GM04503 (cell line): ENCODE measurements at regions not wholly inside any gene's neighbourhood (a gene's known extent, or its start where the extent isn't known, plus 50 kb on each side); places are given as distances from the start of the nearest gene placed in this dataset.

ENCODE experiments used
- DNase-seq: peaks from one replicate; pipeline ENCODE4 v3.0.0-alpha.2; 2012; ENCODE audit warnings: low read depth

DNA sequence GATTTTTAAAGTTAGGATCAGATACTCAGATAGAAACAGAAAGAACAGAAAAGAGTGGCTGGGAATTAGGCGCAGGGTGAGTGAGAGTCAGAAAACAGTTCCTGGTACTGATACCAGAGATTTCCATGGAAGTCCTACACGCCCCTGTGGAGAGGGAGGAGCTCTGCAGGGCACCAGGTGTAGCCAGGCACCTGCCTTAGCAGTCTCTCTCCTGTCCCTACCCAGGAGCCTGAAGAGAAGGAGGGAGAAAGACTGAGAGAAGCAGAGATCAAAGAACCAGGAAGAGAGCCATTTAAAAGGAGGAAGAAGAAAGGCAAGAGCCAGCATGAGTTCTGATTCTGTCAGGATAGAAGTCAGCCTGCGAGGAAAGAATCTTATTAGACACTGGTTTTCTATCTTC lies 65.0 kb downstream of the CBLN1 start:
- no peak for DNase-seq

DNA sequence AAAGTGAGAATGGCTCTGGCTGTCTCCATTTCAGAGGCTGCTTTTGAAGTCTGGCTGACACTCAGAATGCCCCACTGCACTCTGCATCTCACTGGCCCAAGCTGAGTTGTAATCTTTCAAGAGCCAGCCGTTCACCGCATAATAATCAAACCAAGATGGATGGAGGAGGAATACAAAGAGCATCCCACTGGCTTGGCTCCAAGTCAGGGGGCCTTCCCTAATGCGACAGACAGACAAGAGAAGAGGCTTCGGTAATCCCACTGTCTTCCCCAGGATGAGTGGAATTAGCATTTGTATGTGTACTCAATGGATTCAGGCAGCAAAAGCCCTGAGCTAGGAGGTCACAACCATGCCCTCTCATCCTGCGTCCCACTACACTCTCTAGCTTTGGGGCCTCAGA lies 68.0 kb downstream of the CBLN1 start:
- DNase-seq, result no peak

DNA sequence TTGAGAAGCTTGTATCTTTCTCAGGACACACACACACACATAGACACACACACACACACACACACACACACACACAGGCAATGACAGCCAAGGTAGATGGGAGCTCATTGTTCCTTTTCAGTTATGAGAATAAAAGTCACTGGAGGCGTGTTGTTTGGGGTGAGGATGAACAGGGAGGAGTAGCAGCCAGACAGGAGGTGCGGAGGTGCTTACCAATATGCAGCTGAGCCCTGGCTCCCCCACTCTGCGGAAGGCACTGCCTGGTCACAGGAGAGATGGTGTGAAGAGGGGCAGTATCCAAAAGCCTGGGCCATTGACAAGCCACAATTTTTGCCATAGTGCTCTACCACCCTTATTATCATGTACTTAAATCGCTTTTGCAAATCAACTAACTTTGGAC lies 77.4 kb downstream of the CBLN1 start:
- no peak for DNase-seq

DNA sequence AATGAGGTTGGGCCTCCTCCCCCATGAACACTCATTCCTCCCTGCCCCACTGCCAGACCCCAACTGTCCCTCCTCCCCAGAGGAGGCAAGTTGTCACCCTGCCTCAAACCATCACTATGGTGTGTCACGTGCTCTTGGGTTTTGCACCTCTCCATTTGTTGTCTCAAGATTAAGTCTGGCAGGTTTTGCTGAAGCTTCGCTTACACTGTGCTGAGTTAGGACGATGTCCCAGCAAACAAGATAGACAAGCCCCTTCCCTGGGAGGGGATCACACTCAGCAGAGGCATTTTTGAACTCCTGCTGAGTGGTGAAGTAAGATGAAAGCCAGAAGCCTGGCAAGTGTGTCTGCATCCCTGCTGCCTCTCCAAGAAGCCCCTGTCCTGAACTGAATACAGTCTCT lies 78.3 kb downstream of the CBLN1 start:
- DNase-seq, result no peak

DNA sequence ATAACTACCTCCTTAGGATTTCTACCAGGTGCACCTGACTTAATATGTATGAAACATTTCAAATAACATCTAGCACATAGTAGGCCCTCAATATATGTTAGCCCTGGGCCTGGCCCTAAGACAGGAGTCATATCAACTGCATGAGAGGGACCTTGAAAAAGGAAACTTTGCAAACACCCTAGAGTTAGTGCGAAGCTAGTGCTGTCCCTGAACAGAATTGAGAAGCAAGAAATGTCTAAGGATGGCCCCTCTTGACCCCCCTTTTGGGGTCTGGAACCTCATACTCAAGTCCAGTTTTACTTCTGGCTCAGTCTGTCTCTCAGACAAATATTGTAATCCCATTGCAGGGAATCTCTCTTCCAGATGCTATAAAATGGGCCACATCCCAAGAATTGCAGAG lies 80.5 kb downstream of the CBLN1 start:
- DNase-seq, result no peak

DNA sequence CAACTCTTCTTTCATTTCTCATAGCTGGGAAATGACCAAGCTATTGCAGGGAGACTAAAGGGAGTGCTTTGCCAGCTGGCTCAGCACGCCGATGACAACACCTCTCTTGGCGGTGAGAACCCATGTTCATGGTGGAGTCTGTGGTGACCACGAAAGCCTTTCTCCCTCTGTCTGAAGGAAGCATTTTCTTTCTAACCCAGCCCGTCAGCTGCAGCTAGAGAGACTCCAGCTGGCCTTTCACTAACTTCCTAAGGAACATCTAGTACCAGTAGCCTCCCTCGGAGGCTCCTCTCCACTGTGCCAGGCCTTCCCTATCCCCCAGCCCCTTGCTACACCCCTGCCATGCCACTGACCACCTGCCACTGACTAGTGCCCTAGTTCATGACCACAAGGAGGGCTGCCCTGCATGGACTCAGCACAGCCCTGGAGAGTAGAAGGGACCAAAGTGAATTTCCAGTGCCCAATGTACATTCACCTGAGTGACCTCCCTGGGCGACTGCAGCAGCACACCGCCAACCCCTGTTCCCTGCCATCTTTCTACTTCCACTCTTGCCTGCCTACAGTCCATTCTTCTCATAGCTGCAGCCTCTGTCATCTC lies 81.3 kb downstream of the CBLN1 start:
- DNase-seq, result no peak

DNA sequence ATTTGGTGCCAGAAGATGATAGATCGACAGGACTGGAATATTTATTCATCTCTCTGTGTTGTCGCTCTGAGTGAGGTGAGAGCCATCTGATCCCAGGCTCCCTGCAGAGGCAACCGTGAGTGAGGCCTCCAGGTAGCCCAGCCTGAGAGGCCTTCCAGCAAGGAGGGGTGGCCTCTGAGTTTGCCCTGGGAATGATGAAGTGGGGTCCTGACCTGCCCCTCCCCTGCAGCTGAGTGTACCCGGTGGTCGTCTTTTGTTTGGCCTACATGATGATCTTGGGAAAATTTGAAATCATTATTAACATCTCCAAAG lies 86.4 kb downstream of the CBLN1 start:
- no peak for DNase-seq

DNA sequence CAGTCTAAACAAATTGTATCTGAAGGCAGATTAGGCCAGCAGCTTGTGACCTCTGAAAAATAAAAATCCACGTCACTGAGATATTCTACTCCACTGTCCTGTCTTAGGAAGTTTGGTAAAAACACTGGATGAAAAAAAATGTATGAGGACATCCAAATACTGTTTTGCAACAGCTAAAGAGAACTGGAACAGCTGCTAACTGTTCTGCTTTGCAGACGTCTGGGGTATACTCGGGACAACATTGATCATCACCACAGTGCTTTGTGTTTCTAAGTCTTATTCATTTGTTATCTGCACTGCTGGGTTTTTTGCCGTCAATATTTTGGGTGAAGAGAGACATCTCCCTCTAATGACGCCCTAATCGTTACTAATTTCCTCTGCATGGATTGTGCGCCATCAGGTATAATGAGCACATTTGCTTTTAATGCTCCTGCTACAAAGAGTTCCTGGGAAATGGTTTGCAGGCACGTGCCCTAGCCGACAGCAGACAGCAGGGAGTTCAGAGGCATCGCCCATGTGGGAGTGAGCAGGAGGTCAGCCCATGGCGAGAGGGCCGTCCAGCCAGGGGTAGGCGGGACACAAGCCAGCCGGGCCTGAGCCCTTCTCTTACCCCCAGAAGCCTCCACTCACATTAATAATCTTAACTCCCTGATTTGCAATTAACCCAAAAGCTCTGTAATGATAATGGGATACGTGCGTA lies 87.0 kb downstream of the CBLN1 start:
- DNase-seq, result no peak

DNA sequence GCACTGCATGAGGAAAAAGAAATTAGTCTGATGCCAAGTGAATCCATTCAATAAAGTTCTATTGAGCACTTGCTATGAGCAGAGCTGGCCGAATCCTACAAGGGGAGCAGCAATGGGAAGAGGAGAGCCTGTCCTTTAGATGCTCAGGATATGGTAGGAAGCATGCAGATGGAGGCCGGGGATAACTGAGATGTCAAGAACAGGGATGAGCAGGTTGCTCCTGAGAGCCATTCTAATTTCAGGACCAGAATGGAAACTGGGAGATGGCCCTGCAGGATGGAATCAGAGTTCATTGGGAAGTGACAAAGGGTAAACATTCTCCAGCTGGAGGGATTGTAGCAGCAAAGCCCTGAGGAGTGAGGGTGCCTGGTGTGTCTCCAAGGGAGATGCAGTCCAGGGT lies 88.0 kb downstream of the CBLN1 start:
- DNase-seq, result no peak

DNA sequence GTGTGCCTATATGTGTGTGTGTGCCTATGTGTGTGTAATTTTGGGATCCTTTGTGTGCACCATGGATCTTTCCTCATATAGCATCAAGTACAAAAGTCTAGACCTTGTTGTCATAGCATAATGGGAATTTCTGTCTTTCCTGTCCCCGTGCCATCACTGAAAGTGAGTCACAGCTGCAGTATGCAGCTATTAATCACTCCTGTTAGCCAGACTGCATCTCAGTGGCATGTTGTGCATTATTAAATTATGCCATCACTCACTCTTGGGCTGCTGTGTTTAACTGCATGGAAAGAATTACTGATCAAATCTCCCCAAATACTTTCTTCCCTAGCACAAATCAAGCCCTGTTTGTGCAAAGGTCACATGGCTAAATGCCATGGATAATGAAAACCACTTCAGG lies 92.4 kb downstream of the CBLN1 start:
- DNase-seq, result no peak

DNA sequence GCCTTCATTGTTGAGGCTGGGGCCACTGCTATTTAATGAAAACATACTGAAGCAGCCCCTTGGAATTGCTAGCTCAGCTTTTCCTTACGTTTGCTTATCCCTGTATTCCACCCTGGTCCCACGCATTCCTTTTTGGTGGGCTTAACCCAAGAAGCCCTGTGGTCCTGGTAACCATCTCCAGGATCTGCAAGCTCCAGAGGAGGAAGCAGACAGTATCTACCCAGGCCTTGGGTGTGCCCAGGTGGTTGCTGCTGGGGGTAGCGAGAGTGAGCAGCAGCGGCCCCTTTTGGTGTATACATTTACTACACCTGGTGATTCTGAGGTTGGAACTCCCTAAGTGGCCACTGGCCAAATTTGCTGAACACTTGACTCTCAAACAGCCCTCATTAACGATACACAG lies 97.7 kb downstream of the CBLN1 start:
- no peak for DNase-seq

DNA sequence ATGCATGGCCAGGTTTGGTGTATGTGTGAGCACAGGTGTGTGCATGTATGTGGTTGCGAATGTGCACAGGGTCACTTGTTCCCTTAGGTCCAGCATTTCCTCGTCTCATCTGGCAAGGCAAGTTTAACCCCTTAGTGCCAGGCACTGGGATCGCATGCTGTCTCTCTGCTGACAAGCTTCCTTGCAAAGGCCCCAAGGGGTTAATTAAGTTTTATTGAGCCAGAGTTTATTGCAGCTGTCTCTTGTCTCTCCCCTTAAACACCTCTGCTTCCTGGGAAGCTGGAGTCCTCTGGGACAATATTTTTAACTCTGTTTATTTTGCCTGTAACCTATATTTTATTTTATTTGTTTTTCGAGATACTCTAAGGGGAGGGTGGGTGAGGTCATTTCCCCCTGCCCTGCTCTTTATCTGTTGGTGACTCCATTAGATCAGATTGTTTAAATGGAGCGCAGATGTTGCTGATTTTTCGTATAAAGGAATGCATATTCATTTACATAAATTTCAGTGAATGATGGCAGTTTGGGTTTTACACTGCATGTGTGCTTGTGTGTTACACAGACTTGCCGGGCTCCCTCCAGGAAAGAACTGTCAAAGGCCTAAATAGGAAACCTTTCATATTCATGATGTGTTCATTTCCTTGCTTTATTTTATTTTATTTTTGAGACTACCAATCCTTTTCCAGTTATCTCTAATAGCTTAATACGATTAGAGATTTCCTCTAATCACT lies 99.7 kb downstream of the CBLN1 start:
- DNase-seq, result no peak

DNA sequence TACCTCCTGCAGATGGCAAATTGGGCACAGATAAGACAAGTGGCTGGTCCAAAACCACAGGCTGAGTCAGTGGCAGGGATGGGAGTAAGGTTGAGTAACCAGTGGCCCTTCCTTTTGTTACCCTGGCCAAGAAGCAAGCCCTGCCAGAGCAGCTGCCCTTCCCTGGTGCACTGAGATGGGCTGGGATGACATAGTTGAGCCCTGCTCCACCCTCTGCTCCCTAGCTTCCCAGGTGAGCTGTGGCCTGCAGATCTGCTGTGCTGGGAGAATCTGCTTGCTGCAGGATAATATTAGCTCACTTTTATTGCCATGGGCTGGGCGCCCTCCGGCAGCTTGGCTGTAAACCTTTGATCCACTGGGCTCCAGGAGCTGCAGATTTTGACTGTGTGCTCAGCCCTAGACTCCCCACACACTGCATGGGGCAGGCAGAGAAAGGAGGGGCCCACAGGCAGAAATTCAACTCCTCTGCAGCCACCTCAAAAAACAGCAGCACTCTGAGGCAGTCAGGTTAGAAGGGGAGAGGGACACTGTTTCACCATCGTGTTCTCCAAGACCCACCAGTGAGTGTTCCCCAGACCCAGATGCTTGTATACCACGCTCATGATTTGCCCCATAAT lies 101.8 kb downstream of the CBLN1 start:
- DNase-seq, result no peak

DNA sequence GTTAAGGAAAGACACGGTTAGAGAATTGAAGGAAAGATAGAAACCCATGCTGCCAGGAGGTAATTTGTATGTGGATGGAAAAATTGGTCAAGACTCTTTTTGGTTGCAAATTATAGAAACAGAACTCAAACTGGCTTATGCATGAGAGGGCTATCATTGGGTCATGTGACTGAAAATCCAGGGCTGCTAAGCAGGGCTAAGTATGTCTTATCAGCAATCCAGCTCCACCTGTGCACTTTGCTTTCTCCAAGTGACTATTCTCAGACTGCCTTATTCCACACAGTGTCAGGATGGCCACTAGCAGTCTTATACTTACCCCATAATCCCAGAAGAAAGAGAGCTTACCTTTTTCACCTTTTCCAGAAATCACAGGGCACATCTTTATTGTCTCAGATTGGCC lies 113.5 kb downstream of the CBLN1 start:
- no peak for DNase-seq

DNA sequence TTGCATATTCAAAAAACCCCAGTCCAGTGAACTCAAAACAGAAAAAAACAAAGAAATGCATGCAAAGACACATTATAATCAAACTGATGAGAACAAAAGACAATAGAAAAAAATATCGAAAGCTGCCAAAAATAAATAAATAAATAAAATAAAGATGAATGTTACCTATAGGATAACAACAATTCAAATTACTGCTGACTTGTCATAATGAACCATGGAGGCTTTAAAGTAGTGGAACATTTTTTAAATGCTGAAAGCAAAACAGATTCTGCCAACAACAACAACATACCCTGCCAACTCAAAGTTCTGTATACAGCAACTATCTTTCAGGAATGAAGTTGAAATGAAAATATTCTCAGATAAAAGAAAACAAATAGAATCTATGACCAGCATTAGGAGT lies 116.6 kb downstream of the CBLN1 start:
- DNase-seq, result no peak

DNA sequence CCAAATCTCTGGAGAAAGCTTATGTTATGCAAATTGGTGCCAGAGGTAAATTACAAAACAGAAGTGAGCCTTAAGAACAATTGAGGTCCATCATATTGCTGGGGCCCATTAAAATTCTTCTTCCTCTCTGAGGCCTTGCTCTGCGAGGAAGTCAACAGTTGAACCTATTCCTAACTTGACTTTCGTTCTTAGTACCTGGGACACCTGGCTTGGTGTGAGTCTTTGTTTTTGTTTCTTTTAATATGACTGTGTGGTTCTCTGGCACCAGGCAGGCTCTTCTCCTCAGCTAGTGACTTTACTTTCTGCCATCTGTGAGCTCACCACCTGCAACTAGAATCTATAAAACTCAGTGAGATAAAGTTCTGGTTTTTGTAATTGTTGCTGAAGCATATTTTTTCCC lies 120.4 kb downstream of the CBLN1 start:
- DNase-seq, result no peak

DNA sequence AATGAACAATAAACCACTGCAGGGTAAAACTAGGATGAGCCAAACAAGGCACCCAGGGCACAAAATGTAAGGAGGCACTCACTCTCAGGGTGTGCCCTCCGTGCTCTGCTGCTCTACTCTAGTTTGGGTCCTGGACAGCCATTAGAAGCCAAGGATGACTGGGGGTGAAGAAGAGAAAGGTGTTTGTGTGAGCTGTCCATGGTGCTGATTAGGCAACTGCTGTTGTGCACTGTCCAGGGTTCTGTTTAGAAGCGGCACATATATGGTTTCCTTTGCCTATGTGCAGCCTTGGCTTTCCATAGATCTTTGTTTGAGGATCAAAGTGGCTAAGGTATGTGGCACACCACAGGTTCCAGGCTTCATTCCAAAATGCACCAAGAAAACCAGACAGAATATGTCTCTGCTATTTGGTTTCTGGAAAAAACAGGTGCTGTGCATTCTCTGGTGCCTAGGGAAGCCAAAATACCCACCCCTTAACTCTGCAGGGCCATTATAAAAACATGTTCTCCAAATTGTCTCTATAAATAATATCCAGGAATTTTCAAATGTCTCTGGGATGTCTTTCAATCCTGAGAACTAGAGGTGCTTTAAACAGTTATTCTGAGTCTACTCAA lies 123.5 kb downstream of the CBLN1 start:
- no peak for DNase-seq

DNA sequence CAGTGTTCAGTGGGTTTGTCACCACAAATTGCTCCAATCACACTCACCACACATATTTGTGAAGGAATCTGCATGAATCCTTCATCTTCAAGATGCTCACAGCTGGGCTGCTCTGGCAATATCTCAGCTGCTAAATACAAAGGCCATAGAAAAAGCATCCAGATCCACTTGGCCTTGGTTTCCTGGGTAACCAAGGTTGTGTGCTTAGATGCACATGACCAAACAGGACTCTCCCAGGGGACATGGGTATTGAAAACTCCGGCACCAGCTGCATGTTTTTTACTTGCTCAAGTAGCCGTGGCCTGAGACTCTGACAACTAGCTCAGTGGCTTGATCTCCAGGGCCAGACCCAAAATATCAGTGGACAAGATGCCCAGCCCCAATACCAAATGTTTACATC lies 131.3 kb downstream of the CBLN1 start:
- no peak for DNase-seq

DNA sequence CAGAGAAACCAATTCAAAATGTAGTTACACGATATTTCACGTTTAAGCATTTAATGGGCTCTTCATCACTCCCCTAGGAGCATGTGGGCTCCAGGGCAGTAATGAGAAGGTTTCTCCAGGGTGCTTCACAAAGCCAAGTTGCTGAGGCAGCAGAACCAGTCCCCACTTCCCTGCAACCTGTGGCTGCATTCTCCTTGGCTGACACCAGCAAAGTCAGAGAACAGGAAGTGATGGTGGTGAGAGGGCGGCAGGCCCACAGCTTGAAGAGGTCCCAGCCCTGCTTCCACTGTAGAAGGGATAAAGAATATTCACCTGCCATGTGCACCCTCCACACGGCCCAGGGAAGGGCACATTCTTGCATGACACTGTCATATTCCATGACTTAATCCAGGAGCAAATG lies 133.2 kb downstream of the CBLN1 start:
- DNase-seq, result no peak

DNA sequence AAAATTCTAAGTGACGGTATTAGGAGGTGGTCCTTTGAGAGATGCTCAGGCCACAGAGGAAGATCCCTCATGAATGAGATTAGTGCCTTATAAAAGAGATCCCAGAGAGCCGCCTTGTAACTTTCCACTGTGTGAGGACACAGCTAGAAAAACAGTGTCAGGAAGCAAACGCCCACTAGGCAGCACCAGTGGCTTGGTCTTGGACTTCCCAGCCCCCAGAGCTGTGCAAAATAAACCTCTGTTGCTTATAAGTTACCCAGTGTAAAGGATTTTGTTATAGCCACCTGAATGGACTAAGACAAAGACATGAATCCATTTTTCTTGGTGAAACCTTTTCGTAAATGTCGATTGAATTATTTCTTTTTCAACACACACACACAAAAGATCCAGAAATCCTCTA lies 141.0 kb downstream of the CBLN1 start:
- DNase-seq, result no peak

DNA sequence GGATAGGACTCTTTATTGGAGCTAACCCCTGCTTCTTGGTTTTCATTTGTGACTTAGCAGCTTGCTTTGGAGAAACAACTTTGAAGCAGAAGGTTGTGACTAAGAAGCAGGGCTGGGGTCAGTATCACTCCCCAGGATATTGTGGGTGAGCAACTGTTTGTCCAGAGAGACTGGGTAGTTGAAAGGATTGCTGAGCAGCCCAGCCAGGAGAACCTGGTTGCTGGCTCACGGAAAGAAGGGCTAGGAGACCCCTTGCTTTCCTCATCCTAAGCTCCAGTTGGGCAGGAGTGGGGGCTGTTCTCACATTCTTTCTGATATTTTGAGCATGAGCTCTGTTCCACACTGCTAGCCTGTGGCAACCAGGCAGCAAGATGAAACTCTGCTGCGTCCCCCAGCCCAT lies 151.2 kb downstream of the CBLN1 start:
- DNase-seq, result no peak

DNA sequence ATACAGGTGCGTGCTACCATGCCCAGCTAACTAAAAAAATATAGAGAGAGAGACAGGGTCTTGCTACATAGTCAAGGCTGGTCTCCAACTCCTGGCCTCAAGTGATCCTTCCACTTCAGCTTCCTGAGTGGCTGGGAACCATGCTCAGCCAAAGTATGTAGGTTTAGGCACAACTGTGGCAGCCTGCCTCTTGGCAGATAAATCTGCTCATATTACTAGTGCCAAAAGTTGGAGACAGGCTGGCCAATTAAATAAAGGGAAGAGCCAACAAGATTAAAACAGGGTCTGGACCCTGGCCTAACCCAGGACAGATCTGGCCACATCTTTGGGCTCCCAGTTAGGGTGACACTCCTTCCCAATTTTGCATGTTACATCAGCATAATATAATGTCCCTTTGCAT lies 151.7 kb downstream of the CBLN1 start:
- DNase-seq, result no peak

DNA sequence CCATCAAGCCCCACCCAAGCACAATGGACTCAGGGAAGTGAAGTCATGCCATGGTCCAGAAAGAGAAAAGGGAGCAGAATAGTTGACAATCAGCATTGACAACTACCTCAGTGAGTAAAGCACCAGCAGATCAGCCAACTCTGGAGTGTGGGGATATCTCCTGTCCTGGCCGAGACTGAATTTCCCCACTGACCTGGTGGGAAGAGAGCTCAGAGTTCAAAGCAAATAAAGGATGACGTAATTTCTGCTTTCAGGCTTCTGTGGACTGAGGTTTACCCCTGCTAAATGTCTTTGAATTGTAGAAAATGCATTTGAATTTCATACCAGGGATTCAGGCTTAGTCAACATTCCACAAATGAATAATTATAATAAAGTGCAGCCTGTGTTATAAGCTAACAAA lies 152.9 kb downstream of the CBLN1 start:
- no peak for DNase-seq
